ENCODE measurements at regions not wholly inside any gene's neighbourhood (a gene's known extent, or its start where the extent isn't known, plus 50 kb on each side); places are given as distances from the start of the nearest gene placed in this dataset.

- Histone ChIP-seq H3K36me3 (ENCODE audit: insufficient read depth, low read length) (no peaks in the 10 kb centered on the region), H3K9me3 (ENCODE audit: low read length) (no peaks in the 10 kb centered on the region), H3K4me3 (ENCODE audit: low read depth, low read length, poor library complexity, severe bottlenecking) (no peak overlapping the region), H4K20me1 (ENCODE audit: insufficient read depth, low read length) (no peaks in the 10 kb centered on the region), H3K27ac (ENCODE audit: low read depth, low read length, poor library complexity, severe bottlenecking) (no peak overlapping the region), H2AFZ (ENCODE audit: low read length) (no peak overlapping the region), H3K79me2 (ENCODE audit: insufficient read depth, low read depth, low read length) (no peaks in the 10 kb centered on the region), H3K9me2 (ENCODE audit: insufficient read depth, low read length) (no peaks in the 10 kb centered on the region), H3K4me1 (ENCODE audit: insufficient read depth, low read length, poor library complexity, severe bottlenecking) (no peaks in the 10 kb centered on the region), H3K4me2 (ENCODE audit: low read length) (no peak overlapping the region)
- POLR2A ChIA-PET, result interaction anchor here (0.9 kb wide), 1 partner anchor 10 kb away, joined by 5 read pairs; no protein-coding TSS in a partner anchor
- no peak for DNase-seq (ENCODE audit: low spot score)
- TF ChIP-seq EZH2phosphoT487 (IDR thresholded peaks at IDR 0.05; ENCODE audit: borderline replicate concordance, low read depth, low read length), result no peak
- no peak for TF ChIP-seq CTCF (conservative IDR thresholded peaks at IDR 0.05; ENCODE audit: low read length)
- no TSS peak for BruUV-seq (replicated peaks)
- CTCF ChIA-PET (ENCODE audit: unreplicated experiment), result no interaction called here
- intact Hi-C loops (cut with micrococcal nuclease; ENCODE audit: unreplicated experiment), result no loop called here
Observed at GRCh38 chr6:44685213-44685612, 297.7 kb downstream of the CDC5L start.

GRCh38 chr6:44696099-44696498 lies 308.6 kb downstream of the CDC5L start:
- H3K4me2 ChIP-seq (ENCODE audit: low read length), result no peak overlapping the region
- no peak for DNase-seq (ENCODE audit: low spot score)
- no peaks in the 10 kb centered on the region for H3K36me3 ChIP-seq (ENCODE audit: insufficient read depth, low read length)
- POLR2A ChIA-PET, result no interaction called here
- no peak overlapping the region for H3K4me3 ChIP-seq (ENCODE audit: low read depth, low read length, poor library complexity, severe bottlenecking)
- no peaks in the 10 kb centered on the region for H3K9me2 ChIP-seq (ENCODE audit: insufficient read depth, low read length)
- no TSS peak for BruUV-seq (replicated peaks)
- no peak overlapping the region for H2AFZ ChIP-seq (ENCODE audit: low read length)
- H3K79me2 ChIP-seq (ENCODE audit: insufficient read depth, low read depth, low read length), result no peaks in the 10 kb centered on the region
- CTCF ChIA-PET (ENCODE audit: unreplicated experiment), result no interaction called here
- no peak for TF ChIP-seq EZH2phosphoT487 (IDR thresholded peaks at IDR 0.05; ENCODE audit: borderline replicate concordance, low read depth, low read length)
- no peak for TF ChIP-seq CTCF (conservative IDR thresholded peaks at IDR 0.05; ENCODE audit: low read length)
- no peaks in the 10 kb centered on the region for H3K9me3 ChIP-seq (ENCODE audit: low read length)
- no peak overlapping the region for H3K27ac ChIP-seq (ENCODE audit: low read depth, low read length, poor library complexity, severe bottlenecking)
- intact Hi-C loops (cut with micrococcal nuclease; ENCODE audit: unreplicated experiment), result no loop called here
- H3K4me1 ChIP-seq (ENCODE audit: insufficient read depth, low read length, poor library complexity, severe bottlenecking), result no peaks in the 10 kb centered on the region
- H4K20me1 ChIP-seq (ENCODE audit: insufficient read depth, low read length), result no peaks in the 10 kb centered on the region

GRCh38 chr6:44696686-44697085 lies 309.2 kb downstream of the CDC5L start:
- POLR2A ChIA-PET, result no interaction called here
- Histone ChIP-seq H3K4me1 (ENCODE audit: insufficient read depth, low read length, poor library complexity, severe bottlenecking) (no peaks in the 10 kb centered on the region), H3K36me3 (ENCODE audit: insufficient read depth, low read length) (no peaks in the 10 kb centered on the region), H2AFZ (ENCODE audit: low read length) (no peak overlapping the region), H4K20me1 (ENCODE audit: insufficient read depth, low read length) (no peaks in the 10 kb centered on the region), H3K9me3 (ENCODE audit: low read length) (no peaks in the 10 kb centered on the region), H3K9me2 (ENCODE audit: insufficient read depth, low read length) (no peaks in the 10 kb centered on the region), H3K4me3 (ENCODE audit: low read depth, low read length, poor library complexity, severe bottlenecking) (no peak overlapping the region), H3K27ac (ENCODE audit: low read depth, low read length, poor library complexity, severe bottlenecking) (no peak overlapping the region), H3K79me2 (ENCODE audit: insufficient read depth, low read depth, low read length) (no peaks in the 10 kb centered on the region), H3K4me2 (ENCODE audit: low read length) (no peak overlapping the region)
- CTCF ChIA-PET (ENCODE audit: unreplicated experiment), result no interaction called here
- BruUV-seq (replicated peaks), result no TSS peak
- intact Hi-C loops (cut with micrococcal nuclease; ENCODE audit: unreplicated experiment), result no loop called here
- TF ChIP-seq CTCF (conservative IDR thresholded peaks at IDR 0.05; ENCODE audit: low read length) (no peak), EZH2phosphoT487 (IDR thresholded peaks at IDR 0.05; ENCODE audit: borderline replicate concordance, low read depth, low read length) (no peak)
- no peak for DNase-seq (ENCODE audit: low spot score)
